Caki2 (cell line): ENCODE measurements at regions not wholly inside any gene's neighbourhood (a gene's known extent, or its start where the extent isn't known, plus 50 kb on each side); places are given as distances from the start of the nearest gene placed in this dataset.

Source experiments
- DNase-seq: peaks from one replicate; pipeline ENCODE4 v3.0.0-alpha.2; 2015; ENCODE audit warnings: low read depth
- in situ Hi-C: cut with HindIII; loops from 2 replicates; pipeline ENCODE4 v1.10.0; 2016; ENCODE audit warnings: low sequenced_read_pairs, low pct_unique_long_range_greater_than_20kb, mixed read lengths

- in situ Hi-C loops = no loop called here
- DNase-seq = no peak
These were observed 356.7 kb downstream of the SOX9 start for GRCh38 chr17:72477491-72477890.

GRCh38 chr17:72479113-72479512 is 358.3 kb downstream of the SOX9 start:
- DNase-seq = no peak
- in situ Hi-C loops = no loop called here

GRCh38 chr17:72481572-72481971 is 360.8 kb downstream of the SOX9 start:
- in situ Hi-C loops = no loop called here
- DNase-seq = no peak

GRCh38 chr17:72485596-72485995 is 364.8 kb downstream of the SOX9 start:
- no peak for DNase-seq
- in situ Hi-C loops = no loop called here

- in situ Hi-C loops = no loop called here
- DNase-seq = no peak
These were observed 366.0 kb downstream of the SOX9 start for GRCh38 chr17:72486806-72487205.

GRCh38 chr17:72487731-72488494 is 367.1 kb downstream of the SOX9 start:
- in situ Hi-C loops = no loop called here
- DNase-seq = no peak

GRCh38 chr17:72488555-72489271 is 367.9 kb downstream of the SOX9 start:
- no peak for DNase-seq

GRCh38 chr17:72489272-72489641 is 368.4 kb downstream of the SOX9 start:
- no peak for DNase-seq
- in situ Hi-C loops = no loop called here

More at GRCh38 chr17:72488555-72489271, 367.9 kb downstream of the SOX9 start:
- in situ Hi-C loops = no loop called here

GRCh38 chr17:72491102-72491501 is 370.3 kb downstream of the SOX9 start:
- no peak for DNase-seq
- in situ Hi-C loops = no loop called here

- no peak for DNase-seq
- in situ Hi-C loops = no loop called here
These were observed 371.7 kb downstream of the SOX9 start for GRCh38 chr17:72492494-72492893.

GRCh38 chr17:72492941-72493340 is 372.1 kb downstream of the SOX9 start:
- DNase-seq = no peak
- in situ Hi-C loops = no loop called here

GRCh38 chr17:72494566-72494965 is 373.7 kb downstream of the SOX9 start:
- DNase-seq = no peak
- in situ Hi-C loops = no loop called here

GRCh38 chr17:72496461-72496860 is 375.6 kb downstream of the SOX9 start:
- in situ Hi-C loops = no loop called here
- no peak for DNase-seq

GRCh38 chr17:72497915-72498314 is 377.1 kb downstream of the SOX9 start:
- no peak for DNase-seq
- in situ Hi-C loops = no loop called here

GRCh38 chr17:72498364-72499210 is 377.8 kb downstream of the SOX9 start:
- in situ Hi-C loops = no loop called here

GRCh38 chr17:72501404-72502370 is 380.9 kb downstream of the SOX9 start:
- DNase-seq = no peak
- in situ Hi-C loops = no loop called here

More at GRCh38 chr17:72498364-72499210, 377.8 kb downstream of the SOX9 start:
- DNase-seq = no peak

- DNase-seq = no peak
- in situ Hi-C loops = no loop called here
These were observed 381.8 kb downstream of the SOX9 start for GRCh38 chr17:72502371-72503341.
